Stomach (tissue), 8 donors: ENCODE measurements at regions not wholly inside any gene's neighbourhood (a gene's known extent, or its start where the extent isn't known, plus 50 kb on each side); places are given as distances from the start of the nearest gene placed in this dataset.

Experiments
- DNase-seq, 2 donors: peaks; one replicate each; pipeline versions ENCODE4 v3.0.0 to v3.0.0-alpha.2; 2013 to 2019
- H3K27ac ChIP-seq, 5 donors: fragments of 200-600 bp in 4 of 5; sonication (generic) in 4 of 5; one replicate each; pipeline ENCODE4 v1.5.1; 2013 to 2019; ENCODE audit warnings: mild to moderate bottlenecking in 1 of 5, moderate library complexity in 1 of 5
- H3K27me3 ChIP-seq, 3 donors: fragments of 200-600 bp; sonication (generic); one replicate each; pipeline ENCODE4 v1.5.1; 2017 to 2019; ENCODE audit warnings: mixed run types in 1 of 3
- H3K36me3 ChIP-seq, 4 donors: fragments of 200-600 bp; sonication (generic); 1 replicate in 3 of 4; 2 replicates in 1 of 4; pipeline ENCODE4 v1.5.1; 2016 to 2019
- H3K4me1 ChIP-seq, 4 donors: fragments of 200-600 bp; sonication (generic); one replicate each; pipeline ENCODE4 v1.5.1; 2016 to 2019
- H3K4me3 ChIP-seq, 4 donors: fragments of 200-600 bp; sonication (generic) in 3 of 4; one replicate each; pipeline ENCODE4 v1.5.1; 2016 to 2019; ENCODE audit warnings: mild to moderate bottlenecking in 1 of 4
- H3K9me3 ChIP-seq, 4 donors: fragments of 200-600 bp; sonication (generic); one replicate each; pipeline ENCODE4 v1.5.1; 2016 to 2019
- EP300 ChIP-seq: sonication (generic); formaldehyde crosslinking; IDR thresholded peaks from one replicate; pipeline ENCODE4 v1.6.1; 2017; ENCODE audit warnings: antibody characterized with exemption
- POLR2A ChIP-seq, 4 donors: fragments of 450-650 bp; IDR thresholded peaks; one replicate each; pipeline ENCODE4 v1.6.1; 2016; ENCODE audit warnings: antibody characterized with exemption in 4 of 4, control low read depth in 2 of 4, mild to moderate bottlenecking in 1 of 4, moderate library complexity in 1 of 4
- POLR2AphosphoS5 ChIP-seq, 3 donors: sonication (generic); formaldehyde crosslinking; IDR thresholded peaks; one replicate each; pipeline ENCODE4 v1.6.1; 2016; ENCODE audit warnings: antibody characterized with exemption in 3 of 3
- WGBS, 5 donors: extraction: QIAGEN DNeasy Blood & Tissue Kit in 3 of 5; methylation state at CpG; one replicate each; pipeline versions ENCODE4 v1.1.5 to v1.1.7; 2013 to 2018; 5-methylcytosine and 5-hydroxymethylcytosine counted together
- intact Hi-C: fragments of 100-400 bp; cut with DNase I; formaldehyde crosslinking; loops from one replicate; pipeline ENCODE4 v1.15.1; 2023; ENCODE audit warnings: low total_unique reads
- TF ChIP-seq, protein P1 (sequence below), 7 experiments: fragments of 450-650 bp in 4 of 7; fragments of 200-600 bp in 3 of 7; sonication (generic) in 3 of 7; IDR thresholded peaks; one replicate each; pipeline ENCODE4 v1.5.1; 2016 to 2019; ENCODE audit warnings: antibody characterized with exemption in 7 of 7, control low read depth in 2 of 7, mild to moderate bottlenecking in 1 of 7
- donor health status: healthy with polysubstance abuse.
- donor health status: Bipolar disorder and iron deficiency.
- donor health status: healthy.

DNA sequence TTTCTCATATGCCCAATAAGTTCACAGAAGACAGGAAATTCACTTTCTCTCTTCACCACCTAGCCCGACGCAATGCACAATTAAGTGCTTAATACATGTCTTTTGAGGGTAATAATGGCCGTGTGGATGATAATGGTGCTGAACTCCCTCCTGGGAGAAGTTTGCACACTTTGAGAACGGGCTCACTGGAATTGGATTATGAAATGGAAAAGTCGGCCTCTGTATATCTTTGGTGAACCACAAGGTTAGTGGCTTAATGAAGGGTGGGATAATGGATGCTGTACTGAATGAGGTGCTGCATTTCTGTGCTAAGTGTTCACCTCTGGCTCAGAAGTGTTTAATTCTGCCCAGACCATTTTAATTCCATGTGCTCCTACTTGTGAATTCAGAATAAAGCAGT is 207.5 kb downstream of the IRX2 start:
- no peaks in the 10 kb centered on the region for H3K36me3 ChIP-seq
- H3K4me1 ChIP-seq, result no peaks in the 10 kb centered on the region
- no peak overlapping the region for H3K27ac ChIP-seq
- H3K4me3 ChIP-seq, result no peak overlapping the region
- intact Hi-C loops, result no loop called here
- TF ChIP-seq, protein P1, sequence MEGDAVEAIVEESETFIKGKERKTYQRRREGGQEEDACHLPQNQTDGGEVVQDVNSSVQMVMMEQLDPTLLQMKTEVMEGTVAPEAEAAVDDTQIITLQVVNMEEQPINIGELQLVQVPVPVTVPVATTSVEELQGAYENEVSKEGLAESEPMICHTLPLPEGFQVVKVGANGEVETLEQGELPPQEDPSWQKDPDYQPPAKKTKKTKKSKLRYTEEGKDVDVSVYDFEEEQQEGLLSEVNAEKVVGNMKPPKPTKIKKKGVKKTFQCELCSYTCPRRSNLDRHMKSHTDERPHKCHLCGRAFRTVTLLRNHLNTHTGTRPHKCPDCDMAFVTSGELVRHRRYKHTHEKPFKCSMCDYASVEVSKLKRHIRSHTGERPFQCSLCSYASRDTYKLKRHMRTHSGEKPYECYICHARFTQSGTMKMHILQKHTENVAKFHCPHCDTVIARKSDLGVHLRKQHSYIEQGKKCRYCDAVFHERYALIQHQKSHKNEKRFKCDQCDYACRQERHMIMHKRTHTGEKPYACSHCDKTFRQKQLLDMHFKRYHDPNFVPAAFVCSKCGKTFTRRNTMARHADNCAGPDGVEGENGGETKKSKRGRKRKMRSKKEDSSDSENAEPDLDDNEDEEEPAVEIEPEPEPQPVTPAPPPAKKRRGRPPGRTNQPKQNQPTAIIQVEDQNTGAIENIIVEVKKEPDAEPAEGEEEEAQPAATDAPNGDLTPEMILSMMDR (IDR thresholded peaks at IDR 0.05), result no peak
- TF ChIP-seq POLR2A (IDR thresholded peaks at IDR 0.05) (no peak), EP300 (no peak), POLR2AphosphoS5 (IDR thresholded peaks at IDR 0.05) (no peak)
- 74 to 86% (median 82%) methylated on average over 5 of the region's 5 CpGs for WGBS, 5 donors
- DNase-seq, result no peak
- no peaks in the 10 kb centered on the region for H3K9me3 ChIP-seq
- peaks cover 0 to 11% (median 0%) of the 10 kb centered on the region in 3 donors for H3K27me3 ChIP-seq

DNA sequence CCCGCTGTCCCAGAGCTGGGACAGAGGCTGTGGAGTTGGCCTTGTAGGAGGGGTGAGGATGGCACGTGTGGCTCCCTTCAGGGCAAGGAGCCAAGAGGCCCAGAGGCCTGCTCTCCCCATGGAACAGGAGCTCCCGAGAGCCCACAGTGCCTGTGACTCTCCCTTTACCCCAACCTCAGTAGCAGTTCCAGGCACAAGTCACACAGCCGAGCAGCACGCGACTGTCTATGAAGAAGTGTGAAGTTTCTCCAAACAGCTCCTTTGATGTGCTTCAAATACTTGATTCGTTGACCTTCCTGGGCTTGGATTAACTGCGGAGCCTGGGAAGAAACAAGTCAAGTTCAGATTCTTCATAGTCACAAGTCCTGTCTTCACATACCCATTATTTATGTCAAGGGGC is 208.7 kb downstream of the IRX2 start:
- Histone ChIP-seq H3K4me3 (no peak overlapping the region), H3K27me3 (peaks cover 0 to 11% (median 0%) of the 10 kb centered on the region in 3 donors), H3K4me1 (no peaks in the 10 kb centered on the region), H3K9me3 (no peaks in the 10 kb centered on the region), H3K27ac (no peak overlapping the region), H3K36me3 (no peaks in the 10 kb centered on the region)
- DNase-seq, result no peak
- intact Hi-C loops, result no loop called here
- WGBS, 5 donors, result 74 to 78% (median 77%) methylated on average over 8 of the region's 8 CpGs
- no peak for TF ChIP-seq POLR2A (IDR thresholded peaks at IDR 0.05)
- TF ChIP-seq, protein P1 (IDR thresholded peaks at IDR 0.05), result no peak
- TF ChIP-seq POLR2AphosphoS5 (IDR thresholded peaks at IDR 0.05), result no peak
- TF ChIP-seq EP300, result no peak

DNA sequence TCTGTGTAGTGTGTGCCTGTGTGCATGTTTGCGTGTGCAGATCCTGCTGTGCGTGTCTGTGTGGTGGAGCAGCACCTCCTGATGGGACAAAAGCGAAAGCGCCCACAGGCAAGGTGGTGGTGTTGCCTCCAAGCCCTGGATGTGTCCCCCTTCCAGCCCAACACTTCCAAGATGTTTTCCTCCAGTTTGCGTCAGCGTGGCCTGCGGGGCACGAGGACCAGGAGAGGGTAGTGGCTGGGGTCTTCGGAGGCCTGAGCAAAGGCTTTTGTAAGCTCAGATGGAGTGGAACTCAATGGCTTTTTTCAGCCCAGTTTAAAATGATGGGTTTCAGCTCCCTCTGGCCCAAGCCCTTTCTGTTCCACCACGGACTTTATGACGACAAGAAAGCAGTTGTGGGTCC is 209.5 kb downstream of the IRX2 start:
- Histone ChIP-seq H3K4me3 (no peak overlapping the region), H3K27me3 (peaks cover 0 to 11% (median 0%) of the 10 kb centered on the region in 3 donors), H3K36me3 (no peaks in the 10 kb centered on the region), H3K4me1 (no peaks in the 10 kb centered on the region), H3K9me3 (no peaks in the 10 kb centered on the region), H3K27ac (no peak overlapping the region)
- DNase-seq, result no peak
- TF ChIP-seq POLR2AphosphoS5 (IDR thresholded peaks at IDR 0.05), result no peak
- TF ChIP-seq EP300, result no peak
- TF ChIP-seq, protein P1 (IDR thresholded peaks at IDR 0.05), result no peak
- 87 to 94% (median 91%) methylated on average over 9 to 11 of the region's 11 CpGs for WGBS, 5 donors
- intact Hi-C loops, result no loop called here

DNA sequence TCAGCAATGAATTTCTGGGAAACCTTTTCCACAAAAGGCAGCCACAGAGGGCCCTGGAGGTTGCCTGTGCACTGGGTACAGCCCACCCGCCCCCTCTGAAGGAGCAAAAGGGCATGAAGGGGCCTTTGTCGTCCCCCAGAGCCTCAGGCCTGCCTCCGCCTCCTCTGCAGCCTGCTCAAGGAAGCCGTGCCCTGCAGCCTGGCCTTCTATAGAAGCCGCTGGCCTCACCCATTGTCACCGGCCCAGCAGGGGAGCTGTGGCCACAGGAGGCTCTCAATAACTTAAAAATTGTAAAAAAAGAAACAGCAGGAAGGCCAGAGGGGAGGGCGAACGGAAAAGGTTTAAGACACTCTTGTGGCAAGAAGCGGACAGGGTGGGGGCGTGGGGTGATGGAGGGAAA is 213.3 kb downstream of the IRX2 start:
- Histone ChIP-seq H3K4me1 (no peaks in the 10 kb centered on the region), H3K4me3 (no peak overlapping the region), H3K9me3 (peaks cover 3 to 14% (median 12%) of the 10 kb centered on the region in 4 donors), H3K36me3 (no peaks in the 10 kb centered on the region), H3K27me3 (no peaks in the 10 kb centered on the region), H3K27ac (no peak overlapping the region)
- TF ChIP-seq EP300 (no peak), POLR2AphosphoS5 (IDR thresholded peaks at IDR 0.05) (no peak), POLR2A (IDR thresholded peaks at IDR 0.05) (no peak)
- TF ChIP-seq, protein P1 (IDR thresholded peaks at IDR 0.05), result no peak
- no peak for DNase-seq
- 40 to 48% (median 44%) methylated on average over 10 of the region's 10 CpGs for WGBS, 5 donors
- intact Hi-C loops, result no loop called here
